AG09309 (cell line): ENCODE measurements at regions not wholly inside any gene's neighbourhood (a gene's known extent, or its start where the extent isn't known, plus 50 kb on each side); places are given as distances from the start of the nearest gene placed in this dataset.

Experiments
- DNase-seq: peaks from one replicate; pipeline ENCODE4 v3.0.0-alpha.2; 2010; ENCODE audit warnings: low read depth
- H3K4me3 ChIP-seq: 2 replicates; pipeline ENCODE4 v1.5.1; 2011; ENCODE audit warnings: mild to moderate bottlenecking, low read depth, low read length, moderate library complexity; ENCODE audit not compliant: control insufficient read depth
- TF ChIP-seq, protein P1 (sequence below): IDR thresholded peaks from 2 replicates; pipeline ENCODE4 v1.5.1; 2011; ENCODE audit warnings: mild to moderate bottlenecking, low read depth, low read length, inconsistent platforms; ENCODE audit not compliant: insufficient read depth, control insufficient read depth; ENCODE audit errors: missing control alignments

DNA sequence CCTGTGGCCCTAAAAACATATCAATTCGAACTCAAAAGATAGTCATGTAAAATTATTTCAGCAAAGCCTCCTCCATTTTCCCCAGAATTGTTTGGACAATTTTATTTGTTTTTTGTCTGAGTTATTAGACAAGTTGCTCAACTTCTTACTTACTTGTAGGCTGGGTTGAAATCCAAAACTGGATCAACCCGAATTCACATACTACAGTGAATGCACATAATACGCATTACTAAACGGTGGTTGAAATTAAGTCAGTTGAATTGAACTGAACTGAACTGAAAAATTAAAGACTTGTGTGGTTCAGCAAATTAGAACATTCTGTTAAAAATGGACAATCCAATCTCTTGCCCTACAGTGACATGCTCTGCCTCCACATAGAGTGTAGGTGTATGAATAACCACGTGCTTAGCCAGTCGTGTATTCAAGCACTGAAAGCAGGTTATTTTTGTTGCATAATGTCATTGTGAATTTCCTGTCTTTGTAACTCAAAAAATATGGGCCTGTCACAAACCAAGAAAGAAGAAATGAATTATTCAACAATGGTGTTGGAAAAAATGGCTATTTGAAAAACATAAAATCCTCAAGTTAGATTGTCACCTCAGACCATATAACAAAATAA, 441.0 kb downstream of the TXNL1 start:
- TF ChIP-seq, protein P1, sequence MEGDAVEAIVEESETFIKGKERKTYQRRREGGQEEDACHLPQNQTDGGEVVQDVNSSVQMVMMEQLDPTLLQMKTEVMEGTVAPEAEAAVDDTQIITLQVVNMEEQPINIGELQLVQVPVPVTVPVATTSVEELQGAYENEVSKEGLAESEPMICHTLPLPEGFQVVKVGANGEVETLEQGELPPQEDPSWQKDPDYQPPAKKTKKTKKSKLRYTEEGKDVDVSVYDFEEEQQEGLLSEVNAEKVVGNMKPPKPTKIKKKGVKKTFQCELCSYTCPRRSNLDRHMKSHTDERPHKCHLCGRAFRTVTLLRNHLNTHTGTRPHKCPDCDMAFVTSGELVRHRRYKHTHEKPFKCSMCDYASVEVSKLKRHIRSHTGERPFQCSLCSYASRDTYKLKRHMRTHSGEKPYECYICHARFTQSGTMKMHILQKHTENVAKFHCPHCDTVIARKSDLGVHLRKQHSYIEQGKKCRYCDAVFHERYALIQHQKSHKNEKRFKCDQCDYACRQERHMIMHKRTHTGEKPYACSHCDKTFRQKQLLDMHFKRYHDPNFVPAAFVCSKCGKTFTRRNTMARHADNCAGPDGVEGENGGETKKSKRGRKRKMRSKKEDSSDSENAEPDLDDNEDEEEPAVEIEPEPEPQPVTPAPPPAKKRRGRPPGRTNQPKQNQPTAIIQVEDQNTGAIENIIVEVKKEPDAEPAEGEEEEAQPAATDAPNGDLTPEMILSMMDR: no peak
- DNase-seq: no peak
- no peak overlapping the region for H3K4me3 ChIP-seq

DNA sequence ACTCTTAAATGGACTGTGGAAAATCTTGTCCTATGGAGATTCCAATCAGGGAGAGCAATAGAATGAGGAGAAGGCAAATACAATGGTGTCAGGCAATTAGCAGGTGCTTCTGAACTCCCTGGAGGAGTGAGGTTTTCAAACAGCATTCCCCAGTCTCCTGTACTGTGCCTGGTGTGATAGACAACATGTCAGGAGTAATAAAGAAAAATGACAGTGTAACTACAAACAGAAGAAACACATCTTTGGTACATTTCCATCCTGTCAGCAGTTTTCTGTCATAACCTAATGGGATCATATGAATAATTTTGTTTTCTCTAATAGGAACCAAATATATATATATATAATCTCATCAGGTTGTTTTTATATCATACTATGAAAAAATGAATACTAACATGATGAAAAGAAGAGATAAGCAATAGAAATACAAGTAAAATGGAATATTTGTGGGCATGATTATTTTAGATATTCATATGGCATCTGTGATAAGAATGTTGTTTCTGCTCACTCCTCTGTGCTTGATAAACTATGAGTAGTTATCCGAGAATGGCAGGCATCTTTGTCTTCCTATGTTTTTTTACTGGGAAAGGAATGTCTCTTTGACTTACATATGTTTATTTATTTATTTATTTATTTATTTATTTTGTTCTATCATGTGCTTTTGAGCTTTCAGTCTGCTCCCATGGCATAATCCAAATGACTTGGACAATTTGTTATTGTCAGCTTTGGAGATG, 441.7 kb downstream of the TXNL1 start:
- no peak for DNase-seq
- no peak overlapping the region for H3K4me3 ChIP-seq

DNA sequence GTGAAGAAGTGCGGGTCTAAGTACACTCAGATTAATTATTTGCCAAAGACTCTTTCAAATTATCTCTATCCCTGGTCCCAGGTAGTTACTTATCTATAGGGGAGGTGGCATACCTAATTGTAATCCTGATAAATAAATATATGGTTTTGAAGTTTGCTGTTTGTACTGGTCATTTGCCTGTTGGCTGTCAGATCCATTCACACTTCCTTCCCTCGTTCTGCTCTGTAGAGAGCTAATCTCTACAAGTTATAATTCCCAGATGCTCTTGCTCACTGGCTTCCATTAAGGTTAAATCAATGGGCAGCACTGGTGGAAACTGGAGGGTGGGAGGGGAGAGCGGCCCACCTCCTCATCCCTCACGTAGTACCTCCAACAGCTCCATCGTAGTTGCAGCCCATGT, 447.1 kb downstream of the TXNL1 start:
- no peak for DNase-seq
- H3K4me3 ChIP-seq: no peak overlapping the region
- TF ChIP-seq, protein P1: no peak

More for the DNA sequence above, 441.7 kb downstream of the TXNL1 start:
- TF ChIP-seq, protein P1: no peak

DNA sequence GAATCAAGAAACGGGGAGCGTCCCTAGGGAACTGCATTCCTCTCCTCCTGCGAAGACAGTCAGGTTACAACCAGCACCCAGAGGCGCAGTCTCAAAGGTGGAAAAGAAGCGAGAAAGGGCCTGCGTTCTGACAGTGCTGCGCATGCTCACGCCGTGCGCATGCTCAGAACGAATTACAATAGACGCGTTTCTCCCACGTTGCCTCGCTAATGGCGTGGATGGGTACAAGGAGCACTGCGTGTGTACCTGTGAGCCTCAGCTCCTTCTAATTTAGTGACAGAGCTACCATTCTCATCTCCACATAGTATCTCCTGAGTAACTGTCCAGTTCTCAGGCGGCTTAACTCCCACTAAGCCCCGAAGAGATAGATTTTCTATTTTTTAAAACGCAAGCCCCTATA, 448.8 kb downstream of the TXNL1 start:
- no peak for DNase-seq
- no peak overlapping the region for H3K4me3 ChIP-seq
- TF ChIP-seq, protein P1: no peak

DNA sequence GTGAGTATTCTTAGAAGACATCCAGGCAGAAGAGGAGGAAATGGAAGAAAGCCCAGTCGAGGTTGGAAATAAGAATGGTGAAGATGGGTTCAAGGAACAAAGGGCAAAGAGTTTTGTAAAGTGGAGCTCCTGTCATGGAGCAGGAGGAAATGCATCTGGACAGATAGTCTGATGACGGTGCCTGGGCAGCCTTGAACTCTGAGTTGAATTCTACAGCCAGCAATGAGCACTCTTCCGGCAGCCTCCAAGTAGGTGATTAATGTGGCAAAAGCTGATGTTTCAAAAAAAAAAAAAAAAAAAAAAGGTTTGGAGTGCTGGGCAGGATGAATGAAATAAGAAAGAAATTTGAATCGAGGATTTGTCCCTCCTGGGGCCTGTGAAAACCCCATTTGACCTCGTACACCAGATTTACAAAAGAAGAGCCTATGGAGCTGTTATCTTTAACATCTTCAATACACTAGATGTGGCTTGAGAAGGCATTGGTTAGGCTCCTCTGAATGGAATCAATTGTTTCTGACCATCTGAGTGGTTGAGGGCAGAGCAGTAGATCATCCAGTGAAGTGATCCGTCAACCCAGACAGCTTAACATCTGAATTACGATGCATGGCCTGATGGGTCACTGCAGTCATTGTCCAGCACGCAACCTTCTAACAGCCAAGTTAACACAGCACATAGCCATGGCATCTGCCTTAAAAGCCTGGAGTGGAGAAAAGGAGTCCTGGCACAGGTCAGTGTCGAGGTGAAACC, 449.7 kb downstream of the TXNL1 start:
- TF ChIP-seq, protein P1: no peak
- no peak overlapping the region for H3K4me3 ChIP-seq
- no peak for DNase-seq

DNA sequence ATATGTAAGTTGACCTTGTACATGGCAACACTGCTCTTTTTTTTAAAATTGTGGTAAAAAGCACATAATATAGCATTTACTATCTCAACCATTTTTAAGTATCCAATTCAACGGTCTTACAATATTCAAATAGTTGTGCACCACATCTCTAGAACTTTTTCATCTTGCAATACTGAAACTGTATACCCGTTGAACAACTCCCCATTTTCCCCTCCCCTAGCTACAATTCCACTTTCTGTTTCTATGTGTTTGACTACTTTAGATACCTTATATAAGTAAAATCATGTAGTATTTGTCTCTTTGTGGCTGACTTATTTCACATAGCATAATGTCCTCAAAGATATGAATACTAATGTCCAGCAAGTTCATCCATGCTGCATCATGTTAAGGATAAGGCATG, 452.1 kb downstream of the TXNL1 start:
- DNase-seq: no peak
- no peak overlapping the region for H3K4me3 ChIP-seq
- TF ChIP-seq, protein P1: no peak
